HG02763 (cell line): ENCODE measurements at regions not wholly inside any gene's neighbourhood (a gene's known extent, or its start where the extent isn't known, plus 50 kb on each side); places are given as distances from the start of the nearest gene placed in this dataset.

ENCODE experiments used
- ATAC-seq: cut with Tn5 transposase; IDR thresholded peaks from one replicate; pipeline ENCODE4 v1.9.1; 2021; ENCODE audit warnings: mild to moderate bottlenecking, moderate library complexity; ENCODE audit not compliant: unreplicated experiment

DNA sequence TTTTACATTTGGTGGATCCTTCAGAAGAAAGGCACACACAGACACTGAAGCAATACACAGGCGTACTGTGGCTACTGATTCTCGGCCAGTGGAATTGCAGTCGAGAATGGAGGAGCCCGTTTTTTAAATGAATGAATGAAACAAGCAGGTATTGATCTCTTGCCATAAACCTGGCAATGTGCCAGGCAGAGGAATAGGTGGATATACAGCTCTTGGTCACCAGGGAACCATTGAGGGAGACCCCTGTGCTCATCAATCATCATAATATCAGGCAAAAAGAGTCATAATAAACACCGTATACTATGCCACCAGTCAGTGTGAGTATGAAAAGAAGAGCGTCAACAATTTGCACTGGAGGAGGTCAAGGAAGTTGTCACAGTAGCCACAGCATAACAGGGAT is 140.3 kb upstream of the FOXF1 start:
- ATAC-seq: no peak

DNA sequence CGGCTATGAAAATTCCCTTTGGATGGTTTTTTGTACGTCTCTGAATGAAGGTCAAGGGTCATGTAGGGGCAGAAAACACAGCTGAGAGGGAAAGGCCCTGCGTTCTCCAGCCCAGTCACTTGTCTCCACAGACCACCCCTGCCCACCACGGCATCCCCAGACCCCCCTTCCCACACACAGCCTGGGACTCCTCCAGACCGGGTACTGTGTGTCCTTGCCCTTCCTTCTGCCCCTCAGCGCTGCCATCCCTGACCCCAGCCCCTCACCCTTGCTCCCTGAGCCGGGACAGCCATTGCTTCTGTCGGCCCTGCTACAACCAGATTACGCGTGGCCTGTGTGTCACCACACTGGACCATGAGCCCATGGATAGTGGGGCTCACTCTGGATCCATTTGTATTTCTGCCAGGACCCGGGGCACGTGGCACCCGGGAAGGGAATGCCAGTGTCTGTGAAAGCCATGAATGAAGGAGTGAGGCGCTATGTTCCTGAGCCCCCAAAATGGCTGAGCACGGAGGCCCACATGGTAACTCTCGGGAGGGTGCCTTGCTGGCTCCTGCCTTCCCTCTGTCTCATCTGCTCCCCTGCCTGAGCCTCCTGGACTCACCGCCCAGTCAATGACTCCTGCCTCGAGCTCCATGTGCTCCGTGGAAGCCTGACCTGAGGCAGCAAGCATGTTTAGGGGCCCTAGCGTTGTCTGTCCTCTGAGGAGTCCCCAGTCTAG is 139.1 kb upstream of the FOXF1 start:
- ATAC-seq: no peak

- ATAC-seq: no peak
Measured at GRCh38 chr16:86372193-86372592, 138.1 kb upstream of the FOXF1 start.

DNA sequence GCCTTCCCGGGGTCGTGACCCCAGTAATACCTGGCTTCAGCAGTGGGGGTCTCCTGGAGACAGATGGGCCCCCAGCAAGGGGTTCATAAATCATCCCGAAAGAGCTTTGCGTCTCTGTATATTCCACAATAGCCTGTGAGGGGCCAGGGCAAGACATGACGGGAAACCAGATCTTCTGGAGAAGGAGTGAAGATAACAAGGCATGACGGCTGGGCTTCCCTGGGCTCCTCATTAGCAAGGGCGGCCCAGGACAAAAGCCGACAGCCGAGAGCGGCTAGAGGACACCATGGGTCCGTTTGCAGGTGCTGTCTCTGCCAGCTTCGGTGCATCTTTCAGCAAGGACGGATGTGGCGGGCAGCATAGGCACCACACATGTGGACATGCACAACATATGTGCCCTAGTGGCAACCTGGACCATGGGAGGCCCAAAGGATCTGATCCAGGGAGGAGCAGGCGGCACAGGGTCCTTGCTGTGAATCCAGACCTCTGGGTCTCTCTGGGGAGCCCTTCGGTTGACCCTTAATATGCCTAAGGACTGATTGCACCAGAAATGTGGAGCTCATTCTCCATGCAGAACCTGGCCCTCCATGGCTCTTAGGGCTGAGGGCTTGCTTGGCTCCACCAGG is 136.9 kb upstream of the FOXF1 start:
- ATAC-seq: no peak

DNA sequence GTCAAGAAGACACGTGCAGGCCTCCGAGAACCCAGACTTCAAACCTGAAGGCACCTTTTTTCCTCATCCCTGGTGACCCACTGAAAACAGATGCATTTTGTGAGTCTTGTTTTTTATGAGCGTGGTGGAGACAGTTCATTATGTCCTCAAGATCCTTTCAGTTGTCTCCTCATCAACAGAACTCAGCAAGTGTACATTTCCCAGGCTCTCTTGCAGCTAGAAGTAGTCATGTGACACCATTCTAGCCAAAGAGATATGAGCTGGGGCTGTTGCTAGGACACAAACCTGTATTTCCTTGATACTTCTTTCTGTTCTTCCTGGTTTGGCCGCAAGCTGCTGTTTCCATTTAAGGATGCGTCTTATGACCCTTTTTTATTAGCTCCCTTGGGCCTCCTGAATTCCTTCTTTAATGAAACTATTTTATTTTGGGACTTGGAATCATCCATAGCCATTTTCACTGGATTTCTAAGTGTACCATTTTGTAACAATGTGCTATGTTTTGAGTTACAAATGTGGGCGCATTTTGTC is 135.7 kb upstream of the FOXF1 start:
- ATAC-seq: no peak

DNA sequence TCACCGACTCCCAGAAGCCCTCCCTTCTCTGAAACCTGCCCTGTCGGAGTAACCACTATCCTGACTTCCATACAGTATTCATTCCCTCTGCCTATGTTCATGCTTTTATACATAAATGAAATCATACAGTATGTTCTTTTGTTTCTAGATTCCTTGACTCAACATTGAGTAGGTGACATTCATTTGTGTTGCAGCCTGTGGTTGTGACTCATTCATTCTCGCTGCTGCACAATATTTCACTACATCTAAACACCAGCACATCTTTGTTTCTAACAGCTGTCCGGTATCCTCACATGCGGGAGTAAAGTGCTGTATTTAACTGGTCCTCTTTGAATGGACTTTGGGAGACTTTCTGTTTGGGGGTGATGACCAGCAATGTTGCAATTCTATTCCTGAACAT is 135.0 kb upstream of the FOXF1 start:
- ATAC-seq: no peak

DNA sequence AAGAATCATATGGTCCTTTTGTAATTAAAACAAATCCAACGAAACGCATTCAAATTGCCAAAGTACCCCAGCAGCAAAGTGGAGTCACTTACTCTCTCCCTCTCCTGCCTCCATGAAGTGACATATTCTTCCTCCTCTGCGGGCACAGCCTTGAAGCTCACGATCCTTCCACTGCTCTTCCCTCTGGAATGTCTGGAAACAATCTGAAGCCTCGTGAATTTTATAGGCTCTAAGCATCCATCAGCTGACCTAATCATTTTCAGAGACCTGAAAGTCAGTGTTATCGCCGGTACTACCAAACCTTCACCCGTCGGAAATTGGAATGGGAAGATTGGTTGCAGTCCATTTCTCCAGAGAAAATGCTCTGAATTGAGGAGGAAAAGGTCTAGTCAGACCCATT is 134.5 kb upstream of the FOXF1 start:
- ATAC-seq: no peak

- no peak for ATAC-seq
Measured at GRCh38 chr16:86376837-86377236, 133.5 kb upstream of the FOXF1 start.

- no peak for ATAC-seq
Measured at GRCh38 chr16:86377251-86378022, 132.9 kb upstream of the FOXF1 start.

DNA sequence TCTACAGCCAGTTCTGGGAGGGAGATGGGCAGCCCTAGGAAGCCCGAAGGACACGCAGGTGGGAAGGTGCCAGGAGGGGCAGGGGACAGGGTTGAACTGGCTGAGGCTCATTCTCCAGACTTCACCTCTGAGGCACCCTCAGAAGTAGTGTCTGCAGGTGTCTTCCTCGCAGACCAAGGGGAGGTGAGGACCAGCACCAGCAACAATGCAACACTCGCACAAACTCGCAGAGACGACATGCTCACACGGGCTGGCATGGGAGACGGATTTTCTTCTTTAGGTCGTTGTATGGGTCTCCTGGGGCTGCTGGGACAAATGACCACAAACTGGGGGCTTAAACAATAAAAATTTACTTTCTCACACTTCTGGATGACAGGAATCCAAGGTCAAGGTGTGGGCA is 132.2 kb upstream of the FOXF1 start:
- no peak for ATAC-seq

- ATAC-seq: no peak
Measured at GRCh38 chr16:86378831-86379504, 131.4 kb upstream of the FOXF1 start.

- no peak for ATAC-seq
Measured at GRCh38 chr16:86379505-86379846, 130.9 kb upstream of the FOXF1 start.

- no peak for ATAC-seq
Measured at GRCh38 chr16:86380030-86380429, 130.3 kb upstream of the FOXF1 start.

DNA sequence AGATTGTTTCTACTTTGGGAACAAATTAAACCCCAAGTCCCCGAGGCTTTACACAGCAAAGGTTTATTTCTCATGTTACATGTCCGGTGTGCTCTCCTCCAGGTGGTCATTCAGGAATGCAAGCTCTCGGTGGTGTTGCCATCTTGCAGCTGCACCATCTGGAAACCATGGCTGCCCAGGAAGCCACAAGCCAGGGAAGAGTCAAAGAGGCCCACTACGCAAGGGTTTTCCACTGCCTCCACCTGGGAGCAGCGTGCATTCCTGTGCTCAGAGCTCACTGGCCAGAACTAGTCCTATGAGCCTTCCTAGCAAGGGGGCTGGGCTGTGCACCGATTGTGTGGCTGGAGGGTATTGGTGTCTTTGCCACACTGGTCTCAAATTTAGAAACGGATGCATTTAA is 128.8 kb upstream of the FOXF1 start:
- ATAC-seq: no peak

- ATAC-seq: no peak
Measured at GRCh38 chr16:86382067-86382773, 128.1 kb upstream of the FOXF1 start.

DNA sequence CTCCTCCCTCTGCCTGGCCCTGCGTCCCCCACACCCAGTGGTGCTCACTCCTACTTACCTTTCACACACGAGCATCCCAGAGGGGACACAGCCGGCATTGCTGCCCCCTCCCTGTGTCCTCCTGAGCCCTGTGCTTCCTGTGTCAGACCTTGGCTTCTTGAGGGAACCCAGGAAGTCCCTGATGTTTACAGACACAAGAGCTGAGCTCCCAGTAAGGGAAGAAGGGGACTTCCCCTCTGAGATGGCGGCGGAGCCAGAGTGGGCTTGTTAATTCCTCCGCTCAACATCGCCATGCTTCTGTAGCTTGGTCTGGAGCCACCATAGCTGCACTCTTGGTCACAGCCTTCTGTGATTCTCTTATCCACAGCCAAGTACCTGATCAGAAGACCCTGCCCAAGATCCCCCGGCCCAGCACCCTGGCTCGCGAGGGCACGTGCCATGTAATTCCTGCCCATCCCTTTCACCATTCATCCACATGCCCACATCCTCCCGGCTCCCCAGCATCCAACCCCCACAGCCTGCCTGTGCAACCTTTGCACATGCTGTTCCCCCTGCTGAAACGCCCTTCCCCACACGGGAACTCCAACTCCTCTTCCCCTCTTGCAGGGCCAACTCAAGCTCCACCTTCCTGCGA is 127.4 kb upstream of the FOXF1 start:
- ATAC-seq: no peak

DNA sequence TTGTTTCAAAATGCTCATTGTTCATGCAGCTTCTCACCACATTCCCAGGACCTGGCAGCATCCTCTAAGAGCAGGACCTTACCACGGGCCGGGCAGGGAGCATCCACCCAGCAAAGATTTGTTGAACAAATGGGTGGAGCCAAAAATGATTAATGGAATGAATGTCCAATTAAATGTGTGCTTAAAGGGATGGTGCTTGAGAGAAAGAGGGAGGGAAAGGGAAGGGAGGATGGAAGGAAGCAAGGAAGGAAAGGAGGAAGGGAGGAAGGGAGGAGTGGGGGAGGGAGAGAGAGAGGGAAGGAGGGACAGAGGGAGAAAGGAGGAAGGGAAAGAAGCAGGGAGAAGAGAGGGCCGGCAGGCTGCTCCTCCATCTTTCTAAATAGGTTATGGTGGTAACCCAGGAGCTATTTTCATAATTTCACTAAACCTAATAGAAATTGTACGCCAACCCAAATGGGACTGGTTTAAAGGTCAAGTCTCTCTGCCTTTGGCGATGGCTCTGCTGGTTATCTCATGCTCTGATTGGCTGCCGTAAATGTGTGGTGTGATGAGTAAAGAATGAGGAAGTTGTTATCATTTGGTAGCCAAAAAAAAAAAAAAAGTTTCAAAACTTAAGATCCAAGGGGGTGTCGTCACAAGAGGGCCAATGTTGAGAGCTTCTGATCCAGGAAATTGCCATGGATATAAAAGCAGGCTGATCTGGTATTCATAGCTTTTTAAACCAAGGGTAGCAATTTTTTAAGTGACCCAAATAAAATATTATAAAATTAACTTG is 126.7 kb upstream of the FOXF1 start:
- no peak for ATAC-seq

GRCh38 chr16:86384263-86384649 is 126.1 kb upstream of the FOXF1 start:
- ATAC-seq: no peak

- ATAC-seq: no peak
Measured at GRCh38 chr16:86384980-86385379, 125.3 kb upstream of the FOXF1 start.
